Ishikawa (cell line): ENCODE measurements at regions not wholly inside any gene's neighbourhood (a gene's known extent, or its start where the extent isn't known, plus 50 kb on each side); places are given as distances from the start of the nearest gene placed in this dataset.

Experiments
- CEBPB ChIP-seq: IDR thresholded peaks from 2 replicates; pipeline ENCODE4 v1.6.1; 2012
- CREB1 ChIP-seq: IDR thresholded peaks from 2 replicates; pipeline ENCODE4 v1.6.1; 2012; ENCODE audit warnings: low read depth
- EGR1 ChIP-seq: IDR thresholded peaks from 2 replicates; pipeline ENCODE4 v1.6.1; 2012
- EP300 ChIP-seq: IDR thresholded peaks from 2 replicates; pipeline ENCODE4 v1.6.1; 2012; ENCODE audit warnings: borderline replicate concordance
- FOXM1 ChIP-seq: IDR thresholded peaks from 2 replicates; pipeline ENCODE4 v1.6.1; 2012; ENCODE audit warnings: low read depth, borderline replicate concordance
- NFIC ChIP-seq: IDR thresholded peaks from 2 replicates; pipeline ENCODE4 v1.6.1; 2012
- RAD21 ChIP-seq: IDR thresholded peaks from 2 replicates; pipeline ENCODE4 v1.6.1; 2012; ENCODE audit warnings: low read depth
- TAF1 ChIP-seq: IDR thresholded peaks from 2 replicates; pipeline ENCODE4 v1.6.1; 2012; ENCODE audit warnings: low read depth, mild to moderate bottlenecking
- TEAD4 ChIP-seq: IDR thresholded peaks from 2 replicates; pipeline ENCODE4 v1.6.1; 2012
- YY1 ChIP-seq: IDR thresholded peaks from 2 replicates; pipeline ENCODE4 v1.6.1; 2012; ENCODE audit warnings: low read depth
- ZBTB7A ChIP-seq: IDR thresholded peaks from 2 replicates; pipeline ENCODE4 v1.6.1; 2012; ENCODE audit warnings: low read depth
- TF ChIP-seq, protein P1 (sequence below): IDR thresholded peaks from 2 replicates; pipeline ENCODE4 v1.6.1; 2012
- TF ChIP-seq, protein P2 (sequence below): IDR thresholded peaks from 2 replicates; pipeline ENCODE4 v1.6.1; 2012; ENCODE audit warnings: low read depth, mild to moderate bottlenecking
- TF ChIP-seq, protein P3 (sequence below): IDR thresholded peaks from 2 replicates; pipeline ENCODE4 v1.6.1; 2012

DNA sequence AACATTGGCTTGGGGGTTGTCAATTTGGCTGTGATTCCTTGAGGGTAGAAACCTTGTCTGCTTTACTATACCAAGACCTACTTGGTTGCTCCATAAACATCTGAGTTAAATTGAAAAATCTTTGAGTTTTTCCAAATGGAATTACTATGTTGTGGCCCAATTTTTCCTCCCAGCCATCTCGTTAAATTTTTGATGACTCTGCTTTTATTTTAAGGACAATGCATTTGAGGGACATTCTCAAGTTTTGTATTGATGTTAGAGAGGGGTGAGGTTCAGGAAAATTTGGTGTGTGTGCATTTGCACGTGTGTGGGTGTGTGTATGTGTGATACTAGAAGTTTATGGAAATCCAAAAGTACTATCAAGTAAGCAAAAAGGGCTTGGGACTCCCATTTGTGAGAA, 491.4 kb upstream of the KLF4 start:
- TF ChIP-seq TAF1 (no peak), TEAD4 (no peak), EP300 (no peak), CEBPB (no peak), RAD21 (no peak), ZBTB7A (no peak), YY1 (no peak), CREB1 (no peak), NFIC (no peak), EGR1 (no peak), FOXM1 (no peak)
- TF ChIP-seq, protein P1, sequence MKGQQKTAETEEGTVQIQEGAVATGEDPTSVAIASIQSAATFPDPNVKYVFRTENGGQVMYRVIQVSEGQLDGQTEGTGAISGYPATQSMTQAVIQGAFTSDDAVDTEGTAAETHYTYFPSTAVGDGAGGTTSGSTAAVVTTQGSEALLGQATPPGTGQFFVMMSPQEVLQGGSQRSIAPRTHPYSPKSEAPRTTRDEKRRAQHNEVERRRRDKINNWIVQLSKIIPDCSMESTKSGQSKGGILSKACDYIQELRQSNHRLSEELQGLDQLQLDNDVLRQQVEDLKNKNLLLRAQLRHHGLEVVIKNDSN, result no peak
- TF ChIP-seq, protein P2, sequence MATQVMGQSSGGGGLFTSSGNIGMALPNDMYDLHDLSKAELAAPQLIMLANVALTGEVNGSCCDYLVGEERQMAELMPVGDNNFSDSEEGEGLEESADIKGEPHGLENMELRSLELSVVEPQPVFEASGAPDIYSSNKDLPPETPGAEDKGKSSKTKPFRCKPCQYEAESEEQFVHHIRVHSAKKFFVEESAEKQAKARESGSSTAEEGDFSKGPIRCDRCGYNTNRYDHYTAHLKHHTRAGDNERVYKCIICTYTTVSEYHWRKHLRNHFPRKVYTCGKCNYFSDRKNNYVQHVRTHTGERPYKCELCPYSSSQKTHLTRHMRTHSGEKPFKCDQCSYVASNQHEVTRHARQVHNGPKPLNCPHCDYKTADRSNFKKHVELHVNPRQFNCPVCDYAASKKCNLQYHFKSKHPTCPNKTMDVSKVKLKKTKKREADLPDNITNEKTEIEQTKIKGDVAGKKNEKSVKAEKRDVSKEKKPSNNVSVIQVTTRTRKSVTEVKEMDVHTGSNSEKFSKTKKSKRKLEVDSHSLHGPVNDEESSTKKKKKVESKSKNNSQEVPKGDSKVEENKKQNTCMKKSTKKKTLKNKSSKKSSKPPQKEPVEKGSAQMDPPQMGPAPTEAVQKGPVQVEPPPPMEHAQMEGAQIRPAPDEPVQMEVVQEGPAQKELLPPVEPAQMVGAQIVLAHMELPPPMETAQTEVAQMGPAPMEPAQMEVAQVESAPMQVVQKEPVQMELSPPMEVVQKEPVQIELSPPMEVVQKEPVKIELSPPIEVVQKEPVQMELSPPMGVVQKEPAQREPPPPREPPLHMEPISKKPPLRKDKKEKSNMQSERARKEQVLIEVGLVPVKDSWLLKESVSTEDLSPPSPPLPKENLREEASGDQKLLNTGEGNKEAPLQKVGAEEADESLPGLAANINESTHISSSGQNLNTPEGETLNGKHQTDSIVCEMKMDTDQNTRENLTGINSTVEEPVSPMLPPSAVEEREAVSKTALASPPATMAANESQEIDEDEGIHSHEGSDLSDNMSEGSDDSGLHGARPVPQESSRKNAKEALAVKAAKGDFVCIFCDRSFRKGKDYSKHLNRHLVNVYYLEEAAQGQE, result no peak
- TF ChIP-seq, protein P3, sequence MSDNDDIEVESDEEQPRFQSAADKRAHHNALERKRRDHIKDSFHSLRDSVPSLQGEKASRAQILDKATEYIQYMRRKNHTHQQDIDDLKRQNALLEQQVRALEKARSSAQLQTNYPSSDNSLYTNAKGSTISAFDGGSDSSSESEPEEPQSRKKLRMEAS, result no peak
